ENCODE measurements at regions not wholly inside any gene's neighbourhood (a gene's known extent, or its start where the extent isn't known, plus 50 kb on each side); places are given as distances from the start of the nearest gene placed in this dataset.
A peak's percentile ranks its signal among the peaks of the same experiment; 100 is the strongest.

- Histone ChIP-seq H3K9me2 (replicated peaks; ENCODE audit: insufficient read depth) (no peaks in the 10 kb centered on the region), H4K20me1 (ENCODE audit: insufficient read depth, poor library complexity, severe bottlenecking) (no peaks in the 10 kb centered on the region), H2AFZ (no peak overlapping the region), H3K27ac (peak overlapping the region; percentile 39), H3K27me3 (no peaks in the 10 kb centered on the region), H3K36me3 (replicated peaks; ENCODE audit: insufficient read depth, low read depth) (no peaks in the 10 kb centered on the region), H3K4me3 (no peak overlapping the region), H3K79me2 (no peaks in the 10 kb centered on the region), H3K4me2 (no peak overlapping the region), H3K4me1 (ENCODE audit: insufficient read depth) (no peaks in the 10 kb centered on the region), H3K9me3 (ENCODE audit: low read depth) (no peaks in the 10 kb centered on the region)
- TF ChIP-seq EZH2 (IDR thresholded peaks at IDR 0.05; ENCODE audit: borderline replicate concordance) (no peak), CTCF (IDR thresholded peaks at IDR 0.05; ENCODE audit: poor library complexity) (no peak), EZH2phosphoT487 (IDR thresholded peaks at IDR 0.05; ENCODE audit: low read depth, severe bottlenecking, unreplicated experiment) (no peak)
- WGBS (ENCODE audit: low lambda C conversion rate, missing lambda C conversion rate) = 39% methylated on average over 1 of the region's 1 CpG
- DNase-seq (ENCODE audit: low spot score) = peak; percentile 32
Observed at GRCh38 chr17:14776791-14777190, 475.9 kb downstream of the HS3ST3B1 start.

DNA sequence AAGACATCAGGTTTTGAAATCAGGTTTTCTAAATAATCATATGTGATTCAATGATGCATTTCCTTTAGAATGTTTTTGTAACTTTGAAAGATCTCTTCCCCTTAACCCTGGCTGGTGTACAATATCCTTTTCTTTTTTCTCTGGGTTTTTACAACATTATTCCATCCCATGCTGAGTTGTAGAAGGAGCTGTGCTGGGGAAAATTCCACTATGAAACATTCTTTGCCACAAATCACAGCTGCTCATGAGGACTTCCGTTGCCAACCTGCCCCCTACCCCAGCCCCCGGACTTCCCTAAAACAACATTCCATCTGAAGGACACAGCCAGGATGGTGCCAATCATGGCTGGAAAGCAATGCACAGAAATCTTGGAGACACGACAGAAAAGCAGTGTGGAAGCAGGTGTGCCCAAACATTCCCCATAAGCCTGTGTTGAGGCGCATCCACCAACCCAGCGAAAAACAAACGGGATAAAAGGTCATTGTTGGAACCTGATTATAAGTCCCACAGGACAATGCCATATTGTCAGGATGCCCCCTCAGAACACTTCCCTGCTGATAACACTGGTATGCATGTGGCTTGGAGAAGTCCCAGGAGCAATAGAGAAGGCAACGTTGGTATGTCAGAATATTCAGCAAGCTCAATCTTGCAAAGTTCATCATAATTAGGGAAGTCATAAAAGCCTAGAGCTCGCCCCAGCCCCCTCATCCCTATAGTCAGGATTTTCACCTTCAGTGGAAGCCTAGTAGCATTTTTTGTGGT, 475.0 kb downstream of the HS3ST3B1 start:
- Histone ChIP-seq H3K79me2 (no peaks in the 10 kb centered on the region), H3K36me3 (replicated peaks; ENCODE audit: insufficient read depth, low read depth) (no peaks in the 10 kb centered on the region), H3K4me2 (no peak overlapping the region), H3K4me1 (ENCODE audit: insufficient read depth) (no peaks in the 10 kb centered on the region), H3K9me3 (ENCODE audit: low read depth) (no peaks in the 10 kb centered on the region), H2AFZ (no peak overlapping the region), H3K27ac (no peak overlapping the region), H4K20me1 (ENCODE audit: insufficient read depth, poor library complexity, severe bottlenecking) (no peaks in the 10 kb centered on the region), H3K9me2 (replicated peaks; ENCODE audit: insufficient read depth) (no peaks in the 10 kb centered on the region), H3K4me3 (no peak overlapping the region), H3K27me3 (no peaks in the 10 kb centered on the region)
- 68% methylated on average over 8 of the region's 8 CpGs for WGBS (ENCODE audit: low lambda C conversion rate, missing lambda C conversion rate)
- no peak for TF ChIP-seq EZH2 (IDR thresholded peaks at IDR 0.05; ENCODE audit: borderline replicate concordance)
- TF ChIP-seq CTCF (IDR thresholded peaks at IDR 0.05; ENCODE audit: poor library complexity) = no peak
- TF ChIP-seq EZH2phosphoT487 (IDR thresholded peaks at IDR 0.05; ENCODE audit: low read depth, severe bottlenecking, unreplicated experiment) = no peak
- DNase-seq (ENCODE audit: low spot score) = no peak

DNA sequence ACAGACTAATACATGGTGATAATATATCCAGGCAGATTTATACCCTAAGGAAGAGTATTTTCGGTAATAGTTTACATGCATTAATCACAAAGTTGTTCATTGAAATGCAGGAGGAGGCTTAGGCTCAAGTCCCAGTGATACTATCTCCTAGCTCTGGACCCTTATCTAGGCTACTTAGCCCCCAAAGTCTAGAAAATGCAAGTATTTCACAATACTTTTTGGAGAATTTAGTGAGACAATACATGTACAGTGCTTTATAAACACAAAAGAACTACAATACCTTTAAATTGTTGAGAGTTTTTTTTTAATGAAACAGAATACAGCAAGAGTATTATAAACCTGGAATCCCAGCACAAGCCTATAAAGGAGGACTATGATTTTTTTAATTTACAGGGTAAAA, 473.9 kb downstream of the HS3ST3B1 start:
- H3K27ac ChIP-seq = no peak overlapping the region
- no peaks in the 10 kb centered on the region for H4K20me1 ChIP-seq (ENCODE audit: insufficient read depth, poor library complexity, severe bottlenecking)
- no peak for DNase-seq (ENCODE audit: low spot score)
- H3K27me3 ChIP-seq = no peaks in the 10 kb centered on the region
- H3K79me2 ChIP-seq = no peaks in the 10 kb centered on the region
- no peaks in the 10 kb centered on the region for H3K4me1 ChIP-seq (ENCODE audit: insufficient read depth)
- H3K9me3 ChIP-seq (ENCODE audit: low read depth) = no peaks in the 10 kb centered on the region
- H3K9me2 ChIP-seq (replicated peaks; ENCODE audit: insufficient read depth) = no peaks in the 10 kb centered on the region
- H3K36me3 ChIP-seq (replicated peaks; ENCODE audit: insufficient read depth, low read depth) = no peaks in the 10 kb centered on the region
- no peak overlapping the region for H3K4me2 ChIP-seq
- H2AFZ ChIP-seq = no peak overlapping the region
- no peak for TF ChIP-seq CTCF (IDR thresholded peaks at IDR 0.05; ENCODE audit: poor library complexity)
- TF ChIP-seq EZH2 (IDR thresholded peaks at IDR 0.05; ENCODE audit: borderline replicate concordance) = no peak
- TF ChIP-seq EZH2phosphoT487 (IDR thresholded peaks at IDR 0.05; ENCODE audit: low read depth, severe bottlenecking, unreplicated experiment) = no peak
- H3K4me3 ChIP-seq = no peak overlapping the region
- WGBS (ENCODE audit: low lambda C conversion rate, missing lambda C conversion rate) = 90% methylated on average over 1 of the region's 1 CpG

Data from hepatocyte (in vitro differentiated cells).